ENCODE measurements at regions not wholly inside any gene's neighbourhood (a gene's known extent, or its start where the extent isn't known, plus 50 kb on each side); places are given as distances from the start of the nearest gene placed in this dataset.

DNA sequence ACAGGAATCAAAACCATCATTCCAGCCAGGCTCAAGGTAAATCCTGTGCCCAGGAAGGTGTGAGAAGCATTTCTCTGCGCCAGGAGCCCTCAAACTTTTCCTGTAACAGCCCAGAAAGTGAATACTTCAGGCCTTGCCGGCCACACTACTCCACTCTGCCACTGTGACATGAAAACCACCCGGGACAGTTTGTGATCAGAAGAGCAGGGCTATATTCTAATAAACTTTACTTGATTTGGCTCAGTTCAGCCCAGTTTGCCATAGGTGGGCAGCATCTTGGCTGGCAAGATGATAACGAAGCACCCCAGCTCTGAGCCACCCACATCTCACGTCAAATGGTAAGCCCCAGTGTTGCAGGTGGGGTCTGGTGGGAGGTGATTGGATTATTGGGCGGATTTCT, 249.4 kb downstream of the DLL1 start:
- no peaks in the 10 kb centered on the region for H3K36me3 ChIP-seq (ENCODE audit: insufficient read depth, low read length, poor library complexity, severe bottlenecking)
- peaks cover 2% of the 10 kb centered on the region for H3K27me3 ChIP-seq (replicated peaks; ENCODE audit: insufficient read depth, low read depth, low read length, poor library complexity)
- H3K27ac ChIP-seq (ENCODE audit: low read depth, low read length, poor library complexity, severe bottlenecking): no peak overlapping the region
- BruUV-seq (replicated peaks): no TSS peak
- no peak overlapping the region for H3K4me3 ChIP-seq (ENCODE audit: low read depth, low read length, poor library complexity, severe bottlenecking)
- CTCF ChIA-PET: no interaction called here
- intact Hi-C loops (cut with micrococcal nuclease; ENCODE audit: unreplicated experiment): no loop called here
- POLR2A ChIA-PET (ENCODE audit: low non-redundant PET): no interaction called here
- no peaks in the 10 kb centered on the region for H3K4me1 ChIP-seq (ENCODE audit: insufficient read depth, low read length, poor library complexity, severe bottlenecking)
- DNase-seq (ENCODE audit: low spot score): no peak
- TF ChIP-seq EZH2 (IDR thresholded peaks at IDR 0.05; ENCODE audit: borderline replicate concordance, low read depth, low read length, poor library complexity, severe bottlenecking): no peak
- H3K9me3 ChIP-seq (ENCODE audit: low read depth, low read length, poor library complexity, severe bottlenecking): no peaks in the 10 kb centered on the region

DNA sequence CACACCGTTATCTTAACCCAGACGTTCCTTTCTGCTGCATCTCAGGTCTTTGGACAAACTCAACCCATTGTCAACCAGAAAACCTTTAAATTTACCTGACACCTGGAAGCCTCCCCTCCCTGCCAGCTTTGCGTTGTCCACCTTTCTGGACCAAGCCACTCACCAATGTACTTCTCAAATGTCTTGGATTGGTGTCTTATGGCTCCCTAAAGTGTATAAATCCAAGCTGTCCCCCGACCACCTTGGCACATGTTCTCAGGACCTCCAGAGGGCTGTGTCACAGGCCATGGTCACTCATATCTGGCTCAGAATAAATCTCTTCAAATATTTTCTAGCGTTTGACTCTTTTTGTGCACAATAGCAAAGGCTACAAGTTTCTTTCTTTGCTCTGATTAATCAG, 250.0 kb downstream of the DLL1 start:
- H3K9me3 ChIP-seq (ENCODE audit: low read depth, low read length, poor library complexity, severe bottlenecking): no peaks in the 10 kb centered on the region
- no peak for DNase-seq (ENCODE audit: low spot score)
- no peaks in the 10 kb centered on the region for H3K36me3 ChIP-seq (ENCODE audit: insufficient read depth, low read length, poor library complexity, severe bottlenecking)
- no peaks in the 10 kb centered on the region for H3K4me1 ChIP-seq (ENCODE audit: insufficient read depth, low read length, poor library complexity, severe bottlenecking)
- TF ChIP-seq, protein P1, sequence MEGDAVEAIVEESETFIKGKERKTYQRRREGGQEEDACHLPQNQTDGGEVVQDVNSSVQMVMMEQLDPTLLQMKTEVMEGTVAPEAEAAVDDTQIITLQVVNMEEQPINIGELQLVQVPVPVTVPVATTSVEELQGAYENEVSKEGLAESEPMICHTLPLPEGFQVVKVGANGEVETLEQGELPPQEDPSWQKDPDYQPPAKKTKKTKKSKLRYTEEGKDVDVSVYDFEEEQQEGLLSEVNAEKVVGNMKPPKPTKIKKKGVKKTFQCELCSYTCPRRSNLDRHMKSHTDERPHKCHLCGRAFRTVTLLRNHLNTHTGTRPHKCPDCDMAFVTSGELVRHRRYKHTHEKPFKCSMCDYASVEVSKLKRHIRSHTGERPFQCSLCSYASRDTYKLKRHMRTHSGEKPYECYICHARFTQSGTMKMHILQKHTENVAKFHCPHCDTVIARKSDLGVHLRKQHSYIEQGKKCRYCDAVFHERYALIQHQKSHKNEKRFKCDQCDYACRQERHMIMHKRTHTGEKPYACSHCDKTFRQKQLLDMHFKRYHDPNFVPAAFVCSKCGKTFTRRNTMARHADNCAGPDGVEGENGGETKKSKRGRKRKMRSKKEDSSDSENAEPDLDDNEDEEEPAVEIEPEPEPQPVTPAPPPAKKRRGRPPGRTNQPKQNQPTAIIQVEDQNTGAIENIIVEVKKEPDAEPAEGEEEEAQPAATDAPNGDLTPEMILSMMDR (conservative IDR thresholded peaks at IDR 0.05; ENCODE audit: low read depth, low read length): no peak
- TF ChIP-seq EZH2 (IDR thresholded peaks at IDR 0.05; ENCODE audit: borderline replicate concordance, low read depth, low read length, poor library complexity, severe bottlenecking): no peak
- BruUV-seq (replicated peaks): no TSS peak
- no peaks in the 10 kb centered on the region for H3K27me3 ChIP-seq (replicated peaks; ENCODE audit: insufficient read depth, low read depth, low read length, poor library complexity)
- H3K4me3 ChIP-seq (ENCODE audit: low read depth, low read length, poor library complexity, severe bottlenecking): no peak overlapping the region
- ChIA-PET POLR2A (ENCODE audit: low non-redundant PET) (no interaction called here), CTCF (no interaction called here)
- intact Hi-C loops (cut with micrococcal nuclease; ENCODE audit: unreplicated experiment): no loop called here
- no peak overlapping the region for H3K27ac ChIP-seq (ENCODE audit: low read depth, low read length, poor library complexity, severe bottlenecking)

DNA sequence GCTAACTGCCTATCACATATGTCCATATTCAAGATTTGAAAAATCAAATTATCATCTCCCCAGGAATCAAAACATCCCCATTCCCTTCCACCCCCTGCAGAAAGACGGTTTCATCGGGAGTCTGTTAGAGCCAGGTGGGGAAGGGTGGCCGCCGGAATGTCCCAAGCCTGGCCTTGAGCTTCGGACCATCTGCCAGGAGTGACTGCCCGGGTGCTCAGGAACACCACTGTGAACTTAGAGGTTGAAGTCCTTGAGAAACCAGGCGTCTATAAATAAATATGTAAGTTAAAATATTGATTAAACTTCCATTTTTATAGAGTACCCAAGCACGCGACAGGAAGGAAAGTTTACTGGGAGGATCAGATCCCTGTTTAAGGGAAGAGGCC, 250.8 kb downstream of the DLL1 start:
- no TSS peak for BruUV-seq (replicated peaks)
- DNase-seq (ENCODE audit: low spot score): no peak

More for the DNA sequence above, 250.8 kb downstream of the DLL1 start:
- Histone ChIP-seq H3K27ac (ENCODE audit: low read depth, low read length, poor library complexity, severe bottlenecking) (no peak overlapping the region), H3K4me3 (ENCODE audit: low read depth, low read length, poor library complexity, severe bottlenecking) (no peak overlapping the region), H3K36me3 (ENCODE audit: insufficient read depth, low read length, poor library complexity, severe bottlenecking) (no peaks in the 10 kb centered on the region), H3K9me3 (ENCODE audit: low read depth, low read length, poor library complexity, severe bottlenecking) (no peaks in the 10 kb centered on the region), H3K27me3 (replicated peaks; ENCODE audit: insufficient read depth, low read depth, low read length, poor library complexity) (no peaks in the 10 kb centered on the region), H3K4me1 (ENCODE audit: insufficient read depth, low read length, poor library complexity, severe bottlenecking) (no peaks in the 10 kb centered on the region)
- TF ChIP-seq, protein P1 (conservative IDR thresholded peaks at IDR 0.05; ENCODE audit: low read depth, low read length): no peak
- TF ChIP-seq EZH2 (IDR thresholded peaks at IDR 0.05; ENCODE audit: borderline replicate concordance, low read depth, low read length, poor library complexity, severe bottlenecking): no peak
- ChIA-PET CTCF (no interaction called here), POLR2A (ENCODE audit: low non-redundant PET) (no interaction called here)
- intact Hi-C loops (cut with micrococcal nuclease; ENCODE audit: unreplicated experiment): no loop called here
